Gastrocnemius medialis (tissue), 4 donors: ENCODE measurements at regions not wholly inside any gene's neighbourhood (a gene's known extent, or its start where the extent isn't known, plus 50 kb on each side); places are given as distances from the start of the nearest gene placed in this dataset.

Experiments used
- ATAC-seq, 2 donors: fragments of 150-250 bp; one replicate each; pipeline ENCODE4 v1.9.1; 2016
- DNase-seq, 2 donors: peaks; one replicate each; pipeline ENCODE4 v3.0.0-alpha.2; 2019
- H3K27ac ChIP-seq, 4 donors: fragments of 200-600 bp; sonication (generic); 1 replicate in 1 of 4; 2 replicates in 3 of 4; pipeline ENCODE4 v1.5.1; 2016 to 2018; ENCODE audit warnings: mild to moderate bottlenecking in 2 of 4, moderate library complexity in 1 of 4
- H3K27me3 ChIP-seq, 3 donors: fragments of 200-600 bp; sonication (generic) in 2 of 3; 1 replicate in 1 of 3; 2 replicates in 2 of 3; pipeline versions ENCODE4 v1.5.1 to v1.6.0; 2016 to 2019; ENCODE audit warnings: mild to moderate bottlenecking in 1 of 3, moderate library complexity in 1 of 3
- H3K36me3 ChIP-seq, 2 donors: fragments of 200-600 bp; sonication (generic) in 1 of 2; one replicate each; pipeline ENCODE4 v1.5.1; 2017 to 2018
- H3K4me1 ChIP-seq, 2 donors: fragments of 200-600 bp; sonication (generic) in 1 of 2; one replicate each; pipeline ENCODE4 v1.5.1; 2016 to 2017; ENCODE audit warnings: mild to moderate bottlenecking in 2 of 2
- H3K4me3 ChIP-seq, 4 donors: fragments of 200-600 bp; sonication (generic) in 3 of 4; 1 replicate in 1 of 4; 2 replicates in 3 of 4; pipeline ENCODE4 v1.5.1; 2016 to 2019; ENCODE audit warnings: mild to moderate bottlenecking in 2 of 4
- H3K9me3 ChIP-seq, 3 donors: fragments of 200-600 bp; sonication (generic) in 2 of 3; 1 replicate in 1 of 3; 2 replicates in 2 of 3; pipeline ENCODE4 v1.5.1; 2016 to 2019
- CTCF ChIP-seq, 5 experiments: fragments of 450-650 bp in 3 of 5; fragments of 200-600 bp in 2 of 5; sonication (generic) in 2 of 5; IDR thresholded peaks in 4 of 5; conservative IDR thresholded peaks in 1 of 5; 1 replicate in 4 of 5; 2 replicates in 1 of 5; pipeline ENCODE4 v1.5.1; 2016 to 2019; ENCODE audit warnings: antibody characterized with exemption in 5 of 5, mild to moderate bottlenecking in 3 of 5, moderate library complexity in 3 of 5
- POLR2A ChIP-seq, 2 donors: fragments of 450-650 bp; IDR thresholded peaks; one replicate each; pipeline ENCODE4 v1.6.1; 2017; ENCODE audit warnings: antibody characterized with exemption in 2 of 2, mild to moderate bottlenecking in 2 of 2, moderate library complexity in 2 of 2
- in situ Hi-C, 4 donors: fragments of 200-750 bp; cut with MboI; loops; one replicate each; pipeline versions ENCODE4 v1.15.0 to v1.8.0; 2017; ENCODE audit warnings: low sequenced_read_pairs in 4 of 4
- intact Hi-C: fragments of 100-400 bp; cut with DNase I; formaldehyde crosslinking; loops from one replicate; pipeline ENCODE4 v1.15.1; 2023; ENCODE audit warnings: low total_unique reads

- H3K9me3 ChIP-seq: no peaks in the 10 kb centered on the region
- TF ChIP-seq CTCF (IDR thresholded peaks at IDR 0.05 in 4 of 5, conservative IDR thresholded peaks at IDR 0.05 in 1 of 5) (no peak), POLR2A (IDR thresholded peaks at IDR 0.05) (no peak)
- no peaks in the 10 kb centered on the region for H3K36me3 ChIP-seq
- intact Hi-C loops: no loop called here
- H3K27ac ChIP-seq: no peak overlapping the region
- ATAC-seq: no peak
- in situ Hi-C loops: loop anchor here in 2 of 4 donors (10.0 to 25.0 kb wide), 2 partner anchors 231 to 549 kb away; no protein-coding TSS in a partner anchor
- no peaks in the 10 kb centered on the region for H3K4me1 ChIP-seq
- no peaks in the 10 kb centered on the region for H3K27me3 ChIP-seq
- no peak for DNase-seq
- no peak overlapping the region for H3K4me3 ChIP-seq
Measured at GRCh38 chr3:113063126-113063894, 72.5 kb downstream of the GTPBP8 start.

- Histone ChIP-seq H3K9me3 (no peaks in the 10 kb centered on the region), H3K4me1 (no peaks in the 10 kb centered on the region), H3K4me3 (no peak overlapping the region), H3K36me3 (no peaks in the 10 kb centered on the region), H3K27ac (no peak overlapping the region), H3K27me3 (no peaks in the 10 kb centered on the region)
- DNase-seq: no peak
- no peak for ATAC-seq
- in situ Hi-C loops (loop anchor here in 2 of 4 donors (10.0 to 25.0 kb wide), 2 partner anchors 231 to 548 kb away; no protein-coding TSS in a partner anchor), intact Hi-C loops (no loop called here)
- no peak for TF ChIP-seq POLR2A (IDR thresholded peaks at IDR 0.05)
- no peak for TF ChIP-seq CTCF (IDR thresholded peaks at IDR 0.05 in 4 of 5, conservative IDR thresholded peaks at IDR 0.05 in 1 of 5)
Measured at GRCh38 chr3:113064183-113064582, 73.4 kb downstream of the GTPBP8 start.

- no peaks in the 10 kb centered on the region for H3K4me1 ChIP-seq
- intact Hi-C loops (no loop called here), in situ Hi-C loops (loop anchor here in 2 of 4 donors (10.0 to 25.0 kb wide), 2 partner anchors 229 to 547 kb away; no protein-coding TSS in a partner anchor)
- no peaks in the 10 kb centered on the region for H3K36me3 ChIP-seq
- H3K9me3 ChIP-seq: no peaks in the 10 kb centered on the region
- no peak overlapping the region for H3K4me3 ChIP-seq
- no peaks in the 10 kb centered on the region for H3K27me3 ChIP-seq
- ATAC-seq: no peak
- DNase-seq: no peak
- TF ChIP-seq POLR2A (IDR thresholded peaks at IDR 0.05) (no peak), CTCF (IDR thresholded peaks at IDR 0.05 in 4 of 5, conservative IDR thresholded peaks at IDR 0.05 in 1 of 5) (no peak)
- H3K27ac ChIP-seq: no peak overlapping the region
Measured at GRCh38 chr3:113065336-113065735, 74.6 kb downstream of the GTPBP8 start.

GRCh38 chr3:113070072-113070640 lies 79.4 kb downstream of the GTPBP8 start:
- intact Hi-C loops: no loop called here
- no peak for TF ChIP-seq CTCF (IDR thresholded peaks at IDR 0.05 in 4 of 5, conservative IDR thresholded peaks at IDR 0.05 in 1 of 5)
- TF ChIP-seq POLR2A (IDR thresholded peaks at IDR 0.05): no peak
- no peaks in the 10 kb centered on the region for H3K9me3 ChIP-seq
- H3K4me3 ChIP-seq: no peak overlapping the region
- H3K27me3 ChIP-seq: no peaks in the 10 kb centered on the region
- DNase-seq (no peak), ATAC-seq (no peak)
- no peak overlapping the region for H3K27ac ChIP-seq
- no peaks in the 10 kb centered on the region for H3K4me1 ChIP-seq
- in situ Hi-C loops: loop anchor here in 1 of 4 donors (25.0 kb wide), 1 partner anchor 542 kb away; no protein-coding TSS in a partner anchor
- H3K36me3 ChIP-seq: no peaks in the 10 kb centered on the region
